H9 (cell line): ENCODE measurements at regions not wholly inside any gene's neighbourhood (a gene's known extent, or its start where the extent isn't known, plus 50 kb on each side); places are given as distances from the start of the nearest gene placed in this dataset.

Source experiments
- DNase-seq: peaks from one replicate; pipeline ENCODE4 v3.0.0-alpha.2; 2017
- H2AFZ ChIP-seq: one replicate; pipeline ENCODE4 v1.6.1; 2013; ENCODE audit warnings: mild to moderate bottlenecking, low read length, control low read depth, moderate library complexity
- H2AK5ac ChIP-seq: 2 replicates; pipeline ENCODE4 v1.6.1; 2013; ENCODE audit warnings: low read length, control low read depth, mixed read lengths; ENCODE audit not compliant: insufficient read length
- H2BK120ac ChIP-seq: one replicate; pipeline ENCODE4 v1.6.1; 2013; ENCODE audit warnings: low read depth, mild to moderate bottlenecking, low read length, control low read depth, inconsistent platforms; ENCODE audit not compliant: poor library complexity, severe bottlenecking
- H2BK12ac ChIP-seq: 2 replicates; pipeline ENCODE4 v1.6.1; 2013; ENCODE audit warnings: low read length, control low read depth, mixed read lengths, low read depth; ENCODE audit not compliant: insufficient read length
- H2BK15ac ChIP-seq: 2 replicates; pipeline ENCODE4 v1.6.1; 2013; ENCODE audit warnings: low read depth, low read length, control low read depth
- H2BK20ac ChIP-seq: one replicate; pipeline ENCODE4 v1.6.1; 2013; ENCODE audit warnings: low read depth, mild to moderate bottlenecking, low read length, control low read depth, inconsistent platforms; ENCODE audit not compliant: poor library complexity, severe bottlenecking
- H2BK5ac ChIP-seq: 2 replicates; pipeline ENCODE4 v1.6.1; 2013; ENCODE audit warnings: low read length, control low read depth, mixed read lengths; ENCODE audit not compliant: insufficient read length
- H3K14ac ChIP-seq: 2 replicates; pipeline ENCODE4 v1.6.1; 2013; ENCODE audit warnings: low read length, control low read depth; ENCODE audit not compliant: insufficient read depth
- H3K18ac ChIP-seq: 2 replicates; pipeline ENCODE4 v1.6.1; 2013; ENCODE audit warnings: low read depth, mild to moderate bottlenecking, mixed read lengths, low read length, control low read depth; ENCODE audit not compliant: insufficient read length
- H3K23ac ChIP-seq: 2 replicates; pipeline ENCODE4 v1.6.1; 2013; ENCODE audit warnings: low read length, control low read depth, mixed read lengths, low read depth; ENCODE audit not compliant: insufficient read length
- H3K23me2 ChIP-seq: 2 replicates; pipeline ENCODE4 v1.6.1; 2013; ENCODE audit warnings: low read depth, mild to moderate bottlenecking, mixed read lengths, low read length, control low read depth; ENCODE audit not compliant: insufficient read length, poor library complexity, severe bottlenecking
- H3K27ac ChIP-seq: 2 replicates; pipeline ENCODE4 v1.5.1; 2013; ENCODE audit warnings: low read length, control low read depth, mixed read lengths, low read depth; ENCODE audit not compliant: insufficient read length
- H3K27me3 ChIP-seq: 2 replicates; pipeline ENCODE4 v1.6.1; 2013; ENCODE audit warnings: low read length, control low read depth, inconsistent platforms; ENCODE audit not compliant: insufficient read depth
- H3K4ac ChIP-seq: 2 replicates; pipeline ENCODE4 v1.6.1; 2013; ENCODE audit warnings: low read depth, mild to moderate bottlenecking, control low read depth, inconsistent platforms, low read length, moderate library complexity
- H3K4me1 ChIP-seq: 2 replicates; pipeline ENCODE4 v1.6.1; 2013; ENCODE audit warnings: low read length, control low read depth, inconsistent platforms; ENCODE audit not compliant: insufficient read depth
- H3K4me2 ChIP-seq: 2 replicates; pipeline ENCODE4 v1.6.1; 2013; ENCODE audit warnings: low read length, control low read depth, mixed read lengths; ENCODE audit not compliant: insufficient read length, insufficient read depth
- H3K56ac ChIP-seq: 2 replicates; pipeline ENCODE4 v1.6.1; 2013; ENCODE audit warnings: low read depth, mild to moderate bottlenecking, mixed read lengths, low read length, control low read depth; ENCODE audit not compliant: insufficient read length
- H3K79me1 ChIP-seq: 2 replicates; pipeline ENCODE4 v1.6.1; 2013; ENCODE audit warnings: low read depth, mild to moderate bottlenecking, moderate library complexity, low read length, control low read depth, inconsistent platforms; ENCODE audit not compliant: insufficient read depth, poor library complexity, severe bottlenecking
- H3K79me2 ChIP-seq: 2 replicates; pipeline ENCODE4 v1.6.1; 2013; ENCODE audit warnings: low read length, control low read depth, inconsistent platforms; ENCODE audit not compliant: insufficient read depth
- H3K9ac ChIP-seq: 2 replicates; pipeline ENCODE4 v1.6.1; 2013; ENCODE audit warnings: low read length, control low read depth, mixed read lengths; ENCODE audit not compliant: insufficient read length; ENCODE audit errors: extremely low read depth
- H3K9me3 ChIP-seq: one replicate; pipeline ENCODE4 v1.6.1; 2013; ENCODE audit warnings: low read depth, low read length, inconsistent platforms; ENCODE audit not compliant: control insufficient read depth
- H3T11ph ChIP-seq: one replicate; pipeline ENCODE4 v1.6.1; 2013; ENCODE audit warnings: mild to moderate bottlenecking, low read length, control low read depth, inconsistent platforms
- H4K20me1 ChIP-seq: one replicate; pipeline ENCODE4 v1.6.1; 2013; ENCODE audit not compliant: control insufficient read depth, insufficient read length, insufficient read depth
- H4K5ac ChIP-seq: 2 replicates; pipeline ENCODE4 v1.6.1; 2013; ENCODE audit warnings: low read depth, mild to moderate bottlenecking, mixed read lengths, low read length, control low read depth; ENCODE audit not compliant: insufficient read length
- H4K8ac ChIP-seq: replicated peaks from 2 replicates; pipeline ENCODE4 v1.6.1; 2013; ENCODE audit warnings: low read length, control low read depth, mixed read lengths, low read depth; ENCODE audit not compliant: insufficient read length
- H4K91ac ChIP-seq: 2 replicates; pipeline ENCODE4 v1.6.1; 2013; ENCODE audit warnings: low read depth, mild to moderate bottlenecking, moderate library complexity, mixed read lengths, low read length, control low read depth; ENCODE audit not compliant: insufficient read length
- H3K27ac Mint-ChIP-seq, 3 experiments: 2 replicates in 2 of 3; 3 replicates in 1 of 3; pipeline ENCODE4 v1.8.0; 2020 to 2021; ENCODE audit warnings: mixed read lengths in 3 of 3, mild to moderate bottlenecking in 1 of 3, moderate library complexity in 1 of 3
- H3K27me3 Mint-ChIP-seq: 2 replicates; pipeline ENCODE4 v1.8.0; 2021; ENCODE audit warnings: low read depth, mild to moderate bottlenecking, moderate library complexity, mixed read lengths
- H3K36me3 Mint-ChIP-seq, 3 experiments: 2 replicates in 2 of 3; 3 replicates in 1 of 3; pipeline ENCODE4 v1.8.0; 2020 to 2021; ENCODE audit warnings: low read depth in 3 of 3, mixed read lengths in 3 of 3; ENCODE audit not compliant: insufficient read depth in 1 of 3
- H3K4me1 Mint-ChIP-seq, 2 experiments: 2 replicates each; pipeline ENCODE4 v1.8.0; 2020; ENCODE audit warnings: mixed read lengths in 2 of 2
- H3K4me3 Mint-ChIP-seq, 2 experiments: 2 replicates in 1 of 2; 3 replicates in 1 of 2; pipeline ENCODE4 v1.8.0; 2020 to 2021; ENCODE audit warnings: mild to moderate bottlenecking in 2 of 2, mixed read lengths in 2 of 2, moderate library complexity in 1 of 2
- H3K9me3 Mint-ChIP-seq, 2 experiments: 2 replicates in 1 of 2; 3 replicates in 1 of 2; pipeline ENCODE4 v1.8.0; 2020; ENCODE audit warnings: mild to moderate bottlenecking in 2 of 2, mixed read lengths in 2 of 2, moderate library complexity in 1 of 2
- WGBS: extraction: QIAGEN DNeasy Blood & Tissue Kit; methylation state at CpG from one replicate; pipeline ENCODE4 v1.1.7; 2013; ENCODE audit warnings: missing lambda C conversion rate, low lambda C conversion rate, mixed read lengths; ENCODE audit not compliant: insufficient read length; ENCODE audit errors: extremely low coverage; 5-methylcytosine and 5-hydroxymethylcytosine counted together
- TF ChIP-seq, protein P1 (sequence below): fragments of 200-600 bp; sonication (generic); conservative IDR thresholded peaks from 3 replicates; pipeline ENCODE4 v1.8.0; 2021; ENCODE audit warnings: antibody characterized with exemption, mild to moderate bottlenecking

GRCh38 chr3:124322966-124323365 lies 331.0 kb upstream of the ROPN1 start:
- H3K79me1 ChIP-seq = no peaks in the 10 kb centered on the region
- TF ChIP-seq, protein P1, sequence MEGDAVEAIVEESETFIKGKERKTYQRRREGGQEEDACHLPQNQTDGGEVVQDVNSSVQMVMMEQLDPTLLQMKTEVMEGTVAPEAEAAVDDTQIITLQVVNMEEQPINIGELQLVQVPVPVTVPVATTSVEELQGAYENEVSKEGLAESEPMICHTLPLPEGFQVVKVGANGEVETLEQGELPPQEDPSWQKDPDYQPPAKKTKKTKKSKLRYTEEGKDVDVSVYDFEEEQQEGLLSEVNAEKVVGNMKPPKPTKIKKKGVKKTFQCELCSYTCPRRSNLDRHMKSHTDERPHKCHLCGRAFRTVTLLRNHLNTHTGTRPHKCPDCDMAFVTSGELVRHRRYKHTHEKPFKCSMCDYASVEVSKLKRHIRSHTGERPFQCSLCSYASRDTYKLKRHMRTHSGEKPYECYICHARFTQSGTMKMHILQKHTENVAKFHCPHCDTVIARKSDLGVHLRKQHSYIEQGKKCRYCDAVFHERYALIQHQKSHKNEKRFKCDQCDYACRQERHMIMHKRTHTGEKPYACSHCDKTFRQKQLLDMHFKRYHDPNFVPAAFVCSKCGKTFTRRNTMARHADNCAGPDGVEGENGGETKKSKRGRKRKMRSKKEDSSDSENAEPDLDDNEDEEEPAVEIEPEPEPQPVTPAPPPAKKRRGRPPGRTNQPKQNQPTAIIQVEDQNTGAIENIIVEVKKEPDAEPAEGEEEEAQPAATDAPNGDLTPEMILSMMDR = no peak
- no peak overlapping the region for H3K14ac ChIP-seq
- H2AFZ ChIP-seq = no peak overlapping the region
- H3K23ac ChIP-seq = no peak overlapping the region
- no peaks in the 10 kb centered on the region for H3K4me1 ChIP-seq
- H2BK20ac ChIP-seq = no peak overlapping the region
- Mint-ChIP-seq H3K27ac (no peak overlapping the region), H3K4me1 (peaks cover 0 to 3% of the 10 kb centered on the region in 2 experiments; a peak in 2 of 4 replicates), H3K4me3 (no peak overlapping the region), H3K9me3 (no peaks in the 10 kb centered on the region), H3K36me3 (no peaks in the 10 kb centered on the region), H3K27me3 (no peaks in the 10 kb centered on the region; the same call in 1 of the 2 replicates)
- H4K5ac ChIP-seq = no peak overlapping the region
- H3K18ac ChIP-seq = no peak overlapping the region
- no peaks in the 10 kb centered on the region for H3K79me2 ChIP-seq
- no peak overlapping the region for H4K8ac ChIP-seq
- no peak overlapping the region for H3K56ac ChIP-seq
- no peaks in the 10 kb centered on the region for H3K23me2 ChIP-seq
- H4K91ac ChIP-seq = no peak overlapping the region
- no peak overlapping the region for H2BK15ac ChIP-seq
- H2BK12ac ChIP-seq = no peak overlapping the region
- H3K4me2 ChIP-seq = no peak overlapping the region
- no peaks in the 10 kb centered on the region for H4K20me1 ChIP-seq
- H2AK5ac ChIP-seq = no peak overlapping the region
- no CpG with 5 or more reads among the region's 4 CpGs for WGBS
- no peak overlapping the region for H3T11ph ChIP-seq
- H3K27ac ChIP-seq = no peak overlapping the region
- H3K9me3 ChIP-seq = no peaks in the 10 kb centered on the region
- DNase-seq = no peak
- no peak overlapping the region for H2BK120ac ChIP-seq
- no peak overlapping the region for H3K9ac ChIP-seq
- H3K27me3 ChIP-seq = no peaks in the 10 kb centered on the region
- no peak overlapping the region for H3K4ac ChIP-seq
- no peak overlapping the region for H2BK5ac ChIP-seq
